ENCODE measurements at regions not wholly inside any gene's neighbourhood (a gene's known extent, or its start where the extent isn't known, plus 50 kb on each side); places are given as distances from the start of the nearest gene placed in this dataset.

GRCh38 chr9:11946531-11946930 is 746.7 kb upstream of the TYRP1 start:
- peaks cover 0 to 5% (median 0%) of the 10 kb centered on the region in 3 donors for H3K9me3 ChIP-seq (ENCODE audit: control extremely low read depth in 1 of 3, control insufficient read depth in 2 of 3, insufficient read depth in 1 of 3, low read length in 2 of 3)
- CTCF ChIA-PET = no interaction called here
- ATAC-seq (ENCODE audit: low read depth) (no peak), DNase-seq (no peak)
- H3K27me3 ChIP-seq (replicated peaks in 1 of 4; ENCODE audit: control extremely low read depth in 1 of 4, control insufficient read depth in 3 of 4, insufficient read depth in 4 of 4, low read length in 3 of 4) = no peaks in the 10 kb centered on the region
- TF ChIP-seq CTCF (IDR thresholded peaks at IDR 0.05) (no peak), EZH2 (IDR thresholded peaks at IDR 0.05; ENCODE audit: borderline replicate concordance, insufficient read depth, low read depth, low read length, poor library complexity, severe bottlenecking) (no peak)
- no peak overlapping the region for H3K4me2 ChIP-seq (replicated peaks; ENCODE audit: low read depth, low read length, poor library complexity, severe bottlenecking)
- intact Hi-C loops (cut with micrococcal nuclease) = no loop called here
- no peak overlapping the region for H3K27ac Mint-ChIP-seq
- H3K79me2 ChIP-seq (ENCODE audit: control insufficient read depth, insufficient read depth, low read length) = no peaks in the 10 kb centered on the region
- POLR2A ChIA-PET = no interaction called here
- H3K9me3 Mint-ChIP-seq (ENCODE audit: insufficient read depth) = peaks cover 2% of the 10 kb centered on the region
- H3K27ac ChIP-seq (ENCODE audit: low read length in 2 of 2) = no peak overlapping the region
- H3K27me3 Mint-ChIP-seq = no peaks in the 10 kb centered on the region
- H3K36me3 ChIP-seq (replicated peaks in 1 of 2; ENCODE audit: control extremely low read depth in 1 of 2, control insufficient read depth in 1 of 2, extremely low read depth in 1 of 2, insufficient read depth in 2 of 2, low read length in 1 of 2) = no peaks in the 10 kb centered on the region
- no peak overlapping the region for H2AFZ ChIP-seq (ENCODE audit: insufficient read depth, low read depth, low read length, poor library complexity, severe bottlenecking)
- H4K20me1 ChIP-seq (ENCODE audit: control insufficient read depth, insufficient read depth, low read length, poor library complexity, severe bottlenecking) = no peaks in the 10 kb centered on the region
- H3K4me1 ChIP-seq (ENCODE audit: control insufficient read depth in 2 of 2, insufficient read depth in 2 of 2, low read length in 2 of 2) = no peaks in the 10 kb centered on the region
- H3K4me3 ChIP-seq (ENCODE audit: control extremely low read depth in 1 of 5, extremely low read depth in 1 of 5, insufficient read depth in 1 of 5, low read depth in 2 of 5, low read length in 4 of 5) = no peak overlapping the region
- H3K4me1 Mint-ChIP-seq = no peaks in the 10 kb centered on the region
- no CpG with 5 or more reads among the region's 1 CpG for WGBS (ENCODE audit: insufficient coverage)
- H3K4me3 Mint-ChIP-seq = no peak overlapping the region
- H3K9ac ChIP-seq (ENCODE audit: low read length) = no peak overlapping the region

- Histone ChIP-seq H2AFZ (ENCODE audit: insufficient read depth, low read depth, low read length, poor library complexity, severe bottlenecking) (no peak overlapping the region), H4K20me1 (ENCODE audit: control insufficient read depth, insufficient read depth, low read length, poor library complexity, severe bottlenecking) (no peaks in the 10 kb centered on the region), H3K79me2 (ENCODE audit: control insufficient read depth, insufficient read depth, low read length) (no peaks in the 10 kb centered on the region), H3K9ac (ENCODE audit: low read length) (no peak overlapping the region), H3K27me3 (replicated peaks in 1 of 4; ENCODE audit: control extremely low read depth in 1 of 4, control insufficient read depth in 3 of 4, insufficient read depth in 4 of 4, low read length in 3 of 4) (no peaks in the 10 kb centered on the region), H3K27ac (ENCODE audit: low read length in 2 of 2) (no peak overlapping the region), H3K4me2 (replicated peaks; ENCODE audit: low read depth, low read length, poor library complexity, severe bottlenecking) (no peak overlapping the region), H3K9me3 (ENCODE audit: control extremely low read depth in 1 of 3, control insufficient read depth in 2 of 3, insufficient read depth in 1 of 3, low read length in 2 of 3) (peaks cover 0 to 4% (median 0%) of the 10 kb centered on the region in 3 donors), H3K4me1 (ENCODE audit: control insufficient read depth in 2 of 2, insufficient read depth in 2 of 2, low read length in 2 of 2) (no peaks in the 10 kb centered on the region), H3K36me3 (replicated peaks in 1 of 2; ENCODE audit: control extremely low read depth in 1 of 2, control insufficient read depth in 1 of 2, extremely low read depth in 1 of 2, insufficient read depth in 2 of 2, low read length in 1 of 2) (no peaks in the 10 kb centered on the region), H3K4me3 (ENCODE audit: control extremely low read depth in 1 of 5, extremely low read depth in 1 of 5, insufficient read depth in 1 of 5, low read depth in 2 of 5, low read length in 4 of 5) (no peak overlapping the region)
- Mint-ChIP-seq H3K27me3 (no peaks in the 10 kb centered on the region), H3K4me1 (no peaks in the 10 kb centered on the region), H3K27ac (no peak overlapping the region), H3K4me3 (no peak overlapping the region), H3K9me3 (ENCODE audit: insufficient read depth) (peaks cover 8% of the 10 kb centered on the region)
- CTCF ChIA-PET = no interaction called here
- intact Hi-C loops (cut with micrococcal nuclease) = no loop called here
- TF ChIP-seq EZH2 (IDR thresholded peaks at IDR 0.05; ENCODE audit: borderline replicate concordance, insufficient read depth, low read depth, low read length, poor library complexity, severe bottlenecking) (no peak), CTCF (IDR thresholded peaks at IDR 0.05) (no peak)
- WGBS (ENCODE audit: insufficient coverage) = no CpG with 5 or more reads among the region's 4 CpGs
- POLR2A ChIA-PET = no interaction called here
- ATAC-seq (ENCODE audit: low read depth) (no peak), DNase-seq (no peak)
These were observed 730.9 kb upstream of the TYRP1 start for GRCh38 chr9:11962327-11962726.

Measured in B cell (primary cell).